Karpas-422 (cell line): ENCODE measurements at regions not wholly inside any gene's neighbourhood (a gene's known extent, or its start where the extent isn't known, plus 50 kb on each side); places are given as distances from the start of the nearest gene placed in this dataset.

Experiments
- DNase-seq: peaks from one replicate; pipeline ENCODE4 v3.0.0-alpha.2; 2015
- H2AFZ ChIP-seq: fragments of 200-600 bp; sonication (generic); 2 replicates; pipeline ENCODE4 v1.6.1; 2014; ENCODE audit warnings: antibody characterized with exemption, low read length, mixed read lengths
- H3K27ac ChIP-seq: fragments of 200-600 bp; sonication (generic); 2 replicates; pipeline ENCODE4 v1.5.1; 2014; ENCODE audit warnings: mild to moderate bottlenecking, low read length, moderate library complexity
- H3K27me3 ChIP-seq: fragments of 200-600 bp; sonication (generic); 2 replicates; pipeline ENCODE4 v1.6.1; 2014; ENCODE audit warnings: low read length, mixed read lengths
- H3K36me3 ChIP-seq: fragments of 200-600 bp; sonication (generic); 2 replicates; pipeline ENCODE4 v1.6.1; 2014; ENCODE audit warnings: low read length, mixed read lengths; ENCODE audit not compliant: insufficient read depth
- H3K4me1 ChIP-seq: fragments of 200-600 bp; sonication (generic); 2 replicates; pipeline ENCODE4 v1.6.1; 2014; ENCODE audit warnings: mild to moderate bottlenecking, low read length, mixed read lengths
- H3K4me2 ChIP-seq: fragments of 200-600 bp; sonication (generic); 2 replicates; pipeline ENCODE4 v1.6.1; 2014; ENCODE audit warnings: low read length, low read depth, mild to moderate bottlenecking; ENCODE audit not compliant: poor library complexity, severe bottlenecking
- H3K4me3 ChIP-seq: fragments of 200-600 bp; sonication (generic); 2 replicates; pipeline ENCODE4 v1.5.1; 2014; ENCODE audit warnings: mild to moderate bottlenecking, antibody characterized with exemption, low read length, mixed read lengths
- H3K79me2 ChIP-seq: fragments of 200-600 bp; sonication (generic); 2 replicates; pipeline ENCODE4 v1.6.1; 2014; ENCODE audit warnings: mild to moderate bottlenecking, low read length, mixed read lengths
- H3K9ac ChIP-seq: fragments of 200-600 bp; sonication (generic); 2 replicates; pipeline ENCODE4 v1.6.0; 2014; ENCODE audit warnings: low read length
- H3K9me2 ChIP-seq: fragments of 200-600 bp; sonication (generic), shearing (Covaris generic); replicated peaks from 2 replicates; pipeline ENCODE4 v1.6.0; 2014; ENCODE audit warnings: mild to moderate bottlenecking, low read length, moderate library complexity; ENCODE audit not compliant: insufficient read depth
- H3K9me3 ChIP-seq: fragments of 300-700, 200-600 bp; sonication (generic); 2 replicates; pipeline ENCODE4 v1.6.1; 2014; ENCODE audit warnings: low read length, mixed read lengths
- H4K20me1 ChIP-seq: fragments of 200-600 bp; sonication (generic); 2 replicates; pipeline ENCODE4 v1.6.1; 2014; ENCODE audit warnings: mild to moderate bottlenecking, antibody characterized with exemption, low read length, low read depth; ENCODE audit not compliant: insufficient read depth

DNA sequence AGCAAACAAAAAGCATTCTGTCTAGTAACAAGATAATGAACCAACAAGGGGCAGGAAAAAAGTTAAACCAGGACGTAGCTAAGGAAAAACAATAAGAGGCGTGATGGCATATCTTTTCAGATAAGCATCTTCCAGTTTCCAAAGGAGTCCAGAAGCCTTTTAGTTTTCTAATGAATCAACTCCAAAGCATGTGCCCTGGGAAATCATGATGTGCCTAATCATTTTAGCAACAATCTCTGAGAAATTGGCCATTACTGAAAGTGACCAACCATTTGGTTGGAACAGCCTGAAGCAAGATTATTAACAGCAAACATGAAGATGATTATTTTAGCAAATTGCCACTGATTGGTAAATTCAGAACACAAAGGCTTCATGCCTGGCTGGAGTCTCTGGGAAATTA, 440.9 kb upstream of the MAF start:
- H2AFZ ChIP-seq = no peak overlapping the region
- H3K9me2 ChIP-seq = no peaks in the 10 kb centered on the region
- H3K79me2 ChIP-seq = no peaks in the 10 kb centered on the region
- H3K27ac ChIP-seq = no peak overlapping the region
- no peaks in the 10 kb centered on the region for H3K4me1 ChIP-seq
- DNase-seq = no peak
- H3K4me3 ChIP-seq = no peak overlapping the region
- no peaks in the 10 kb centered on the region for H3K9me3 ChIP-seq
- no peaks in the 10 kb centered on the region for H3K36me3 ChIP-seq
- H3K9ac ChIP-seq = no peak overlapping the region
- H4K20me1 ChIP-seq = no peaks in the 10 kb centered on the region
- no peak overlapping the region for H3K4me2 ChIP-seq
- H3K27me3 ChIP-seq = no peaks in the 10 kb centered on the region

DNA sequence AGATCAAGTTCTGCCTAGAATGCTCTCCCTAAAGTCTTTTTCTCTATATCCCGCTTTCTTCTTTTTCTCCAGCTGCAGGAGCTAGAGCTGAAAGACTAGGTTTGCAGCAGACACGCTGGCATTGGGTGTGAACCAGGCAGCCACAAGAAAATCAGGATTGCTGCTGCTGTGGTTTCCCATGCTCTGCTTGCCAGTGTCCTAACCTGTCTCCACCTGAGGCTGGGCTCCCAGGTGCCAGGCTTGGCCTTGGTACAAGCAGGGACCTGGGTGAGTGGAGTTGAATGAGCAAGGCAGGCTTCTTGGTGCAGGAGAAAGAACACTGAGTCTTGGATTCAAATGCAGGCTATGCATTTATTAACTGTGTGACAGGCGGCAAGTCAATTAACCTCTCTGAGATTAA, 440.3 kb upstream of the MAF start:
- Histone ChIP-seq H3K36me3 (no peaks in the 10 kb centered on the region), H3K4me3 (no peak overlapping the region), H3K27me3 (no peaks in the 10 kb centered on the region), H3K9me3 (no peaks in the 10 kb centered on the region), H3K79me2 (no peaks in the 10 kb centered on the region), H4K20me1 (no peaks in the 10 kb centered on the region), H3K9ac (no peak overlapping the region), H3K4me2 (no peak overlapping the region), H2AFZ (no peak overlapping the region), H3K4me1 (no peaks in the 10 kb centered on the region), H3K9me2 (no peaks in the 10 kb centered on the region), H3K27ac (no peak overlapping the region)
- no peak for DNase-seq

DNA sequence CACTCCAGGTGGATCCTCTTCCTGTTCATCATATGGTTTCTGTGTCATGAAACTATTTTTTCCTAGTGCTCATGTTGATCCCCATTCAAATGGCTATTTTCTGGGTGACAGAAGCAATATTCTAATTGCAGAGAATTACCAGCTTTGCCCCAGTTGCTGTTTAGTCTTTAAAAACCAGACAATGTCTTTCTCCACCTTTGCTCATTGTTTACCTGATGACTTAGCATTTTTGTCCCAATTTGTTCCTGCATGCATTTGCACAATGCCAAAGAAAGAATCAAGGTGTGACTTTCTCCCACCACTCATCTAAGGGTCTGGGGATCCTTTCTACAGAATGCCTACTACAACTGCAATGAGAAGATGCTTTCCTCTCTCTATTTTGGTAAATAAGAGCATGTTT, 439.9 kb upstream of the MAF start:
- no peak overlapping the region for H3K4me2 ChIP-seq
- no peak overlapping the region for H2AFZ ChIP-seq
- H3K9me3 ChIP-seq = no peaks in the 10 kb centered on the region
- no peaks in the 10 kb centered on the region for H3K4me1 ChIP-seq
- H3K79me2 ChIP-seq = no peaks in the 10 kb centered on the region
- H3K27ac ChIP-seq = no peak overlapping the region
- H3K9me2 ChIP-seq = no peaks in the 10 kb centered on the region
- no peak overlapping the region for H3K4me3 ChIP-seq
- no peaks in the 10 kb centered on the region for H4K20me1 ChIP-seq
- H3K9ac ChIP-seq = no peak overlapping the region
- no peak for DNase-seq
- H3K36me3 ChIP-seq = no peaks in the 10 kb centered on the region
- H3K27me3 ChIP-seq = no peaks in the 10 kb centered on the region

DNA sequence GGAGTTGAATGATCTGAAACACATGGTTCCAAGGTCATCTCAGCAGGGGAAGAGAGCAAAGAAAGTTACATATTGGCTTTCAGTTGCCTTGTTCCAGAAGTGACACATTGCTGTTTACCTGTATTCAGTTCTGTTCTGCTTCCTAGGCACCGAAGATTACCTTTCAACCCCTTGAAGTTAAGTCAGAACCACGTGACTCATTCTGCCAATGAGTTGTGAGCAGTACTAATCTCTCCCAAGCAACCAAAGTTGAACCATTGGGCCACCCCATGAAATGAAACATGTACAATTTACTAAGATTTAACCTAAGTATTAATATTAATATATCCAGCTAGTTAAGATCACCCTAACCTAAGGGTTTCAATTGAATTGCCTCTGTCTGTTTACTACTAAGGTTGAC, 439.2 kb upstream of the MAF start:
- H3K9ac ChIP-seq = no peak overlapping the region
- H2AFZ ChIP-seq = no peak overlapping the region
- H3K27me3 ChIP-seq = no peaks in the 10 kb centered on the region
- H3K36me3 ChIP-seq = no peaks in the 10 kb centered on the region
- H3K4me3 ChIP-seq = no peak overlapping the region
- no peak overlapping the region for H3K4me2 ChIP-seq
- no peaks in the 10 kb centered on the region for H3K9me3 ChIP-seq
- no peaks in the 10 kb centered on the region for H3K79me2 ChIP-seq
- DNase-seq = no peak
- no peaks in the 10 kb centered on the region for H4K20me1 ChIP-seq
- no peaks in the 10 kb centered on the region for H3K4me1 ChIP-seq
- no peaks in the 10 kb centered on the region for H3K9me2 ChIP-seq
- H3K27ac ChIP-seq = no peak overlapping the region

DNA sequence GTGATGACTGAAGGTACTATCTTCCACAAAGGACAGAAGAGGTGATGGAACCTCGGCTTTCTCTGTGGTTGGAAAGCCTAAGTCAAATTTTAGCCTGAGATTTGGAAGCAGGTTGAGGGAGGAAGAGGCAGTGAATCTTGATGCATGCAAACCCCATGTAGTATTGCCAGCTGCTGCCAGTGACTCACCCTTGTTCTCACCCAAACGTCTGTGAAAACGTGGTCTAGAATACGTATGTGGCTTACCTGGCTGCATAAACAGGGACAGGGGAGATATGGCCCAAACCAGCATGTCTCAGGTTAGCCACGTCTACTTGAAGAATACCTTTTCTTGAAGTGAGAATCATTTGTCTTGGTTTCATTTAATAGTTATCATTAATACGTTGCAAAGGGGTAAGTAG, 438.0 kb upstream of the MAF start:
- Histone ChIP-seq H3K9me3 (peaks cover 3% of the 10 kb centered on the region; the same call in 1 of the 2 replicates), H3K9ac (no peak overlapping the region), H3K4me2 (no peak overlapping the region), H4K20me1 (no peaks in the 10 kb centered on the region), H3K4me3 (no peak overlapping the region), H3K79me2 (no peaks in the 10 kb centered on the region), H3K9me2 (no peaks in the 10 kb centered on the region), H3K4me1 (no peaks in the 10 kb centered on the region), H2AFZ (no peak overlapping the region), H3K36me3 (no peaks in the 10 kb centered on the region), H3K27ac (no peak overlapping the region), H3K27me3 (no peaks in the 10 kb centered on the region)
- no peak for DNase-seq

DNA sequence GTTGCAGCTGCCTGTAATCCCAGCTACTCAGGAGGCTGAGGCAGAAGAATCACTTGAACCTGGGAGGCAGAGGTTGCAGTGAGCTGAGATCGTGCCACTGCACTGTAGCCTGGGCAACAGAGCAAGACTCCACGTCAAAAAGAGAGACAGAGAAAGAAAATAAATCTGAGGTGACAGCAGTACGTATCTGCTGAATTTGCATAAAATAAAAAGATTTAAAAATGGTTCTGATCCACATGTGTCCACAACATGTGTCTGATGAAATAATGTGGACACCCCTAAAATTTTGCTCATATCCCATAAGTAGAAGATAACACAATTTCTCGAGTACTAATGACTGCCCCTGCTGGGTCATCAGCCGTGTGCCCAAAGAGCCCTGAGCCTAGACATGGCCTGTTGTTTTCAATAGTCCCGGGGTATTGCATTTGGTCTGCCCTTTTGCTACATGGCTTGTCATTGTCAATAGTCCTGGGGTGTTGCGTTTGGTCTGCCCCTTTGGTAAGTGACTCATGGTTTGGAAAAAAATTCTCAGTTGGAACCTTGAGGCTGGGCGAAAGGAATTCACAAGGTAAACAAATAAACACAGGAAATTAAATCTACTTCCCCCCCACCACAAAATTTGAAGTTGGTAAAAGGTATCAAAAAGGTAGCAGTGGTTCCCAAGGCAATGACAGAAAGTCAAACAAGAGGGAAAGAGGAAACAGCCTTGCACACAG, 434.6 kb upstream of the MAF start:
- no peak overlapping the region for H2AFZ ChIP-seq
- no peak overlapping the region for H3K27ac ChIP-seq
- no peaks in the 10 kb centered on the region for H3K4me1 ChIP-seq
- no peak overlapping the region for H3K9ac ChIP-seq
- no peaks in the 10 kb centered on the region for H3K79me2 ChIP-seq
- no peak overlapping the region for H3K4me2 ChIP-seq
- no peaks in the 10 kb centered on the region for H4K20me1 ChIP-seq
- no peaks in the 10 kb centered on the region for H3K9me2 ChIP-seq
- no peak for DNase-seq
- no peak overlapping the region for H3K4me3 ChIP-seq
- peaks cover 3% of the 10 kb centered on the region; the same call in 1 of the 2 replicates for H3K9me3 ChIP-seq
- H3K27me3 ChIP-seq = no peaks in the 10 kb centered on the region
- no peaks in the 10 kb centered on the region for H3K36me3 ChIP-seq

DNA sequence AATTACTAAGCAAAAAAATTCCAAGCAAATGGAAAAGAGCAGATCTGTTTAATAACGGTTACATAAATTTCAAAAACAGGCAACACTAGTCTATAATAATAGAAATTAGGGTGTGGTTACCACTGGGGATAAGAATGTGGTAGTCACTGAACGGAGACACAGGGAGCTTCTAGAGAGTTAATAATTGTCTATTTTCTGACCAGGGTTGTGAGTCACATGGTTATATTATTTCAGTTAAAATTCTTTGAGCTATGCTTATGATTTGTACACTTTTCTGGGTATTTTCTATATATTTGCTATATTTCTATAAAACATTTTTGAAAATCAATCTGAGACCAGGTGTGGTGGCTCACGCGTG, 433.9 kb upstream of the MAF start:
- H3K79me2 ChIP-seq = no peaks in the 10 kb centered on the region
- peaks cover 3% of the 10 kb centered on the region; the same call in 1 of the 2 replicates for H3K9me3 ChIP-seq
- no peaks in the 10 kb centered on the region for H3K9me2 ChIP-seq
- H3K4me1 ChIP-seq = no peaks in the 10 kb centered on the region
- no peak overlapping the region for H3K27ac ChIP-seq
- no peak overlapping the region for H3K9ac ChIP-seq
- H2AFZ ChIP-seq = no peak overlapping the region
- no peaks in the 10 kb centered on the region for H3K27me3 ChIP-seq
- DNase-seq = no peak
- no peak overlapping the region for H3K4me2 ChIP-seq
- H3K36me3 ChIP-seq = no peaks in the 10 kb centered on the region
- no peaks in the 10 kb centered on the region for H4K20me1 ChIP-seq
- H3K4me3 ChIP-seq = no peak overlapping the region

DNA sequence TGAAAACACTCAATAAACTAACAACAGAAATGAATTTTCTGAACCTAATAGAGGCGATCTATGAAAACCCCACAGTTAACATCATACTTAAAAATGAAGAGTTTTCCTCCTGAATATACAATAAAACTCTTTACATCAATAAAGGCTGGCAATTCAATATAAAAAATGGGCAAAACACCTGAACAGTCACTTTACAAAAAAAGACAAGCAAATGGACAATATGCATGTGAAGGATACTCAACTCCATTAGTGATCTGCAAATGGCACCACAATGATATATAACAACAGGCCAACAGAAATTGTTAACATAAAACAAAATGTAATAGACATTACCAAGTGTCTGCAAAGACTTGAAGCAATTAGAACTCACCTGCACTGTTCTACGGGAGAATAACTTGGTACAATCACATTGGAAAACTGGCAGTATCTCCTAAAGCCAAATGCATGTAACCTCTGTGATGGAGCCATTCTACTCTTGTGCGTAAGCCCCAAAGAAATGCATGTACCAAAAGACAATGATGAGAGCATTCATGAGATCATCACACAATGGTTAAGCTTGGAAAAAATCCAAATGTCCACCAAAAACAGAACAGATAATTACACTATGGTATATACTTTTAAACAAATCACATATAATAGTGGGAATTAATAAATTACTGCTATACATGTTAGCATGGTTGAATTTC, 433.4 kb upstream of the MAF start:
- Histone ChIP-seq H3K4me2 (no peak overlapping the region), H3K27me3 (no peaks in the 10 kb centered on the region), H4K20me1 (no peaks in the 10 kb centered on the region), H3K4me1 (no peaks in the 10 kb centered on the region), H2AFZ (no peak overlapping the region), H3K79me2 (no peaks in the 10 kb centered on the region), H3K9me2 (no peaks in the 10 kb centered on the region), H3K36me3 (no peaks in the 10 kb centered on the region), H3K9ac (no peak overlapping the region), H3K4me3 (no peak overlapping the region), H3K9me3 (peaks cover 3% of the 10 kb centered on the region; the same call in 1 of the 2 replicates), H3K27ac (no peak overlapping the region)
- DNase-seq = no peak
